Cardiac fibroblast (primary cell): ENCODE measurements at regions not wholly inside any gene's neighbourhood (a gene's known extent, or its start where the extent isn't known, plus 50 kb on each side); places are given as distances from the start of the nearest gene placed in this dataset.

ENCODE experiments used
- DNase-seq, 2 donors: peaks; one replicate each; pipeline versions ENCODE4 v3.0.0 to v3.0.0-alpha.2; 2010; ENCODE audit warnings: low read depth in 2 of 2
- H3K4me3 ChIP-seq, 2 donors: replicated peaks in 1 of 2; 1 replicate in 1 of 2; 2 replicates in 1 of 2; pipeline ENCODE4 v1.5.1; 2011; ENCODE audit warnings: low read depth in 2 of 2, low read length in 2 of 2, mild to moderate bottlenecking in 2 of 2, moderate library complexity in 1 of 2
- CTCF ChIP-seq: IDR thresholded peaks from one replicate; pipeline ENCODE4 v1.5.1; 2011; ENCODE audit warnings: low read depth, mild to moderate bottlenecking, low read length, inconsistent platforms

DNA sequence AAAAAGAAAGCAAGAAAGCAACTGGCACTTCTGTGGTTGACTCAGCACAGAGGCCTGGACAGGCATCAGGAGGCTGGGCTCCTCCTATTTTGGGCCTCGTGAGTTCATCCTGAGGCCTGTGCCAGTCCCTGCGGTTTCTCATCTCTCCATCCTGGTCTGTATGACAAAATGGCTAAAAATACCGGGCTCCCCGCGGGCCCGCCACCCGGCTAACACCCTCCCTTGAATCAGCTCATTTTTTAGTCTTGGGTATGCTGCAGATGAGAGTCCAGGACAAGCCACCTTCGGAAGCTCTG is 62.3 kb upstream of the YWHAQ start:
- H3K4me3 ChIP-seq, result no peak overlapping the region
- peak; percentile 72 to 79 for DNase-seq
- TF ChIP-seq CTCF, result no peak

GRCh38 chr2:9693646-9694045 is 62.8 kb upstream of the YWHAQ start:
- no peak for DNase-seq
- no peak for TF ChIP-seq CTCF
- H3K4me3 ChIP-seq, result no peak overlapping the region

GRCh38 chr2:9694661-9695234 is 64.0 kb upstream of the YWHAQ start:
- TF ChIP-seq CTCF, result no peak
- no peak overlapping the region for H3K4me3 ChIP-seq
- DNase-seq, result no peak

DNA sequence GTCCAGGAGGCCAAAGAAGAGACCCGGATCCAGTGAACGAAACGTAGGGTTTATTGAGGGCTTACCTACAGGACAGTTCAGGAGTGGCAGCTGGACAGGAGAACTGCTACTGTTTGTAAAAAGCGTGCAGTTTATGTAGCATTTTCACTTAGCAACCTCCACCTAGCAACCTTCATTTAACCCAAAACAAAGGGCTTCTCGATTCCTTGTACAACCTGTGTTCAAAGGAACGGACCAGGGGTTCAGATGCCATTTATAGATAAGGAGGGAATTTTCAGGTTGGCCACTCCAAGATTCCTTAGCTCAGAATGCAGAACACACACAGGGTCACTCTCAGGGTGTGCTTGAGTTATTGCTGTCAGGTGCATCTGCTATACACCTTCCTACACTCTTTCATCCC is 65.1 kb upstream of the YWHAQ start:
- no peak overlapping the region for H3K4me3 ChIP-seq
- TF ChIP-seq CTCF, result no peak
- no peak for DNase-seq

DNA sequence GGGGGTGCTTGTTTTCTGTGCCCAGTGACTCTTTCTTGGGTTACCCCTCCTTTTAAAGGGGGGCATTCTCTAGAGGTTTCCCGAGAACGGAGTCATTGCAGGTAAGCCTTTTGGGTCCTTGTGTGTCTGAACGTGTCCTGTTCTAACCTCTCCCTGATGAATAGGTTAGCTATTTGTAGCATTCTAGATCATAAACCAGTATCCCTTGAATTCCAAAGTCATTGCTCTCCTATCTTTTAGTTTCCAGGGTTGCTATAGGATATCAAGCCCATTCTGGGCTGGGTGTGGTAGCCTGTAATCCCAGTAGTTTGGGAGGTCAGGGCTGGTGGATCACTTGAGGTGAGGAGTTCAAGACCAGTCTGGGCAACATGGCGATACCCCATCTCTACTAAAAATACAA is 65.9 kb upstream of the YWHAQ start:
- H3K4me3 ChIP-seq, result no peak overlapping the region
- TF ChIP-seq CTCF, result no peak
- no peak for DNase-seq

GRCh38 chr2:9697909-9698308 is 67.1 kb upstream of the YWHAQ start:
- H3K4me3 ChIP-seq, result no peak overlapping the region
- TF ChIP-seq CTCF, result no peak
- DNase-seq, result no peak
